ENCODE measurements at regions not wholly inside any gene's neighbourhood (a gene's known extent, or its start where the extent isn't known, plus 50 kb on each side); places are given as distances from the start of the nearest gene placed in this dataset.

DNA sequence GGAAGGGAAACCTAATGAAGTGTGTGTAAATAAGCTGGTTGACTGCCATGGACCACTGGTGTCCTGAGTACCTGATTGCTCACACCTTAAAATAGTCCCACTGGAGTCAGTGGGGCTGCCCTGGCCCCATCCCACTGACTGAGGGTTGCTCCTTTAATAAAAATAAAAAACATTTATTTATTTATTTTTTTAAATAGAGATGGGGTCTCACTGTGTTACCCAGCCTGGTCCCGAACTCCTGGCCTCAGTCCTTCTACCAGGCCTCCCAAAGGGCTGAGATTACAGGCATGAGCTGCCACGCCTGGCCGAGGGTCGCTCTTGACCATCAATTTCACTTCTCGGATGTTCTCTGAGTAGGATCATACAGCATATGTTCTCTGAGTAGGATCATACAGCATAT lies 394.2 kb upstream of the IRX2 start:
- TF ChIP-seq, protein P1, sequence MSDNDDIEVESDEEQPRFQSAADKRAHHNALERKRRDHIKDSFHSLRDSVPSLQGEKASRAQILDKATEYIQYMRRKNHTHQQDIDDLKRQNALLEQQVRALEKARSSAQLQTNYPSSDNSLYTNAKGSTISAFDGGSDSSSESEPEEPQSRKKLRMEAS (IDR thresholded peaks at IDR 0.05; ENCODE audit: low read depth, low read length): no peak
- TF ChIP-seq TBL1XR1 (IDR thresholded peaks at IDR 0.05; ENCODE audit: low read depth, low read length) (no peak), SRF (IDR thresholded peaks at IDR 0.05; ENCODE audit: low read depth in 2 of 2, low read length in 2 of 2) (no peak), ZNF274 (IDR thresholded peaks at IDR 0.05; ENCODE audit: insufficient read depth, insufficient read length) (no peak), NR2C1 (IDR thresholded peaks at IDR 0.05) (no peak), EZH2 (IDR thresholded peaks at IDR 0.05; ENCODE audit: borderline replicate concordance, control insufficient read depth, low read depth, low read length) (no peak), PAX8 (IDR thresholded peaks at IDR 0.05) (no peak), EP300 (IDR thresholded peaks at IDR 0.05; ENCODE audit: borderline replicate concordance in 1 of 2, control insufficient read depth in 1 of 2, low read depth in 2 of 2, low read length in 2 of 2) (no peak), SP1 (IDR thresholded peaks at IDR 0.05; ENCODE audit: low read depth, low read length) (no peak), POLR2A (IDR thresholded peaks at IDR 0.05; ENCODE audit: low read depth, low read length) (no peak), BHLHE40 (IDR thresholded peaks at IDR 0.05; ENCODE audit: borderline replicate concordance in 1 of 2, low read depth in 2 of 2, low read length in 1 of 2) (no peak)
- TF ChIP-seq, protein P2, sequence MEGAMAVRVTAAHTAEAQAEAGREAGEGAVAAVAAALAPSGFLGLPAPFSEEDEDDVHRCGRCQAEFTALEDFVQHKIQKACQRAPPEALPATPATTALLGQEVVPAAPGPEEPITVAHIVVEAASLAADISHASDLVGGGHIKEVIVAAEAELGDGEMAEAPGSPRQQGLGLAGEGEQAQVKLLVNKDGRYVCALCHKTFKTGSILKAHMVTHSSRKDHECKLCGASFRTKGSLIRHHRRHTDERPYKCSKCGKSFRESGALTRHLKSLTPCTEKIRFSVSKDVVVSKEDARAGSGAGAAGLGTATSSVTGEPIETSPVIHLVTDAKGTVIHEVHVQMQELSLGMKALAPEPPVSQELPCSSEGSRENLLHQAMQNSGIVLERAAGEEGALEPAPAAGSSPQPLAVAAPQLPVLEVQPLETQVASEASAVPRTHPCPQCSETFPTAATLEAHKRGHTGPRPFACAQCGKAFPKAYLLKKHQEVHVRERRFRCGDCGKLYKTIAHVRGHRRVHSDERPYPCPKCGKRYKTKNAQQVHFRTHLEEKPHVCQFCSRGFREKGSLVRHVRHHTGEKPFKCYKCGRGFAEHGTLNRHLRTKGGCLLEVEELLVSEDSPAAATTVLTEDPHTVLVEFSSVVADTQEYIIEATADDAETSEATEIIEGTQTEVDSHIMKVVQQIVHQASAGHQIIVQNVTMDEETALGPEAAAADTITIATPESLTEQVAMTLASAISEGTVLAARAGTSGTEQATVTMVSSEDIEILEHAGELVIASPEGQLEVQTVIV (IDR thresholded peaks at IDR 0.05; ENCODE audit: borderline replicate concordance, partially characterized antibody): no peak
- TF ChIP-seq, protein P3, sequence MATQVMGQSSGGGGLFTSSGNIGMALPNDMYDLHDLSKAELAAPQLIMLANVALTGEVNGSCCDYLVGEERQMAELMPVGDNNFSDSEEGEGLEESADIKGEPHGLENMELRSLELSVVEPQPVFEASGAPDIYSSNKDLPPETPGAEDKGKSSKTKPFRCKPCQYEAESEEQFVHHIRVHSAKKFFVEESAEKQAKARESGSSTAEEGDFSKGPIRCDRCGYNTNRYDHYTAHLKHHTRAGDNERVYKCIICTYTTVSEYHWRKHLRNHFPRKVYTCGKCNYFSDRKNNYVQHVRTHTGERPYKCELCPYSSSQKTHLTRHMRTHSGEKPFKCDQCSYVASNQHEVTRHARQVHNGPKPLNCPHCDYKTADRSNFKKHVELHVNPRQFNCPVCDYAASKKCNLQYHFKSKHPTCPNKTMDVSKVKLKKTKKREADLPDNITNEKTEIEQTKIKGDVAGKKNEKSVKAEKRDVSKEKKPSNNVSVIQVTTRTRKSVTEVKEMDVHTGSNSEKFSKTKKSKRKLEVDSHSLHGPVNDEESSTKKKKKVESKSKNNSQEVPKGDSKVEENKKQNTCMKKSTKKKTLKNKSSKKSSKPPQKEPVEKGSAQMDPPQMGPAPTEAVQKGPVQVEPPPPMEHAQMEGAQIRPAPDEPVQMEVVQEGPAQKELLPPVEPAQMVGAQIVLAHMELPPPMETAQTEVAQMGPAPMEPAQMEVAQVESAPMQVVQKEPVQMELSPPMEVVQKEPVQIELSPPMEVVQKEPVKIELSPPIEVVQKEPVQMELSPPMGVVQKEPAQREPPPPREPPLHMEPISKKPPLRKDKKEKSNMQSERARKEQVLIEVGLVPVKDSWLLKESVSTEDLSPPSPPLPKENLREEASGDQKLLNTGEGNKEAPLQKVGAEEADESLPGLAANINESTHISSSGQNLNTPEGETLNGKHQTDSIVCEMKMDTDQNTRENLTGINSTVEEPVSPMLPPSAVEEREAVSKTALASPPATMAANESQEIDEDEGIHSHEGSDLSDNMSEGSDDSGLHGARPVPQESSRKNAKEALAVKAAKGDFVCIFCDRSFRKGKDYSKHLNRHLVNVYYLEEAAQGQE (IDR thresholded peaks at IDR 0.05; ENCODE audit: low read depth, low read length): no peak
- TF ChIP-seq, protein P4, sequence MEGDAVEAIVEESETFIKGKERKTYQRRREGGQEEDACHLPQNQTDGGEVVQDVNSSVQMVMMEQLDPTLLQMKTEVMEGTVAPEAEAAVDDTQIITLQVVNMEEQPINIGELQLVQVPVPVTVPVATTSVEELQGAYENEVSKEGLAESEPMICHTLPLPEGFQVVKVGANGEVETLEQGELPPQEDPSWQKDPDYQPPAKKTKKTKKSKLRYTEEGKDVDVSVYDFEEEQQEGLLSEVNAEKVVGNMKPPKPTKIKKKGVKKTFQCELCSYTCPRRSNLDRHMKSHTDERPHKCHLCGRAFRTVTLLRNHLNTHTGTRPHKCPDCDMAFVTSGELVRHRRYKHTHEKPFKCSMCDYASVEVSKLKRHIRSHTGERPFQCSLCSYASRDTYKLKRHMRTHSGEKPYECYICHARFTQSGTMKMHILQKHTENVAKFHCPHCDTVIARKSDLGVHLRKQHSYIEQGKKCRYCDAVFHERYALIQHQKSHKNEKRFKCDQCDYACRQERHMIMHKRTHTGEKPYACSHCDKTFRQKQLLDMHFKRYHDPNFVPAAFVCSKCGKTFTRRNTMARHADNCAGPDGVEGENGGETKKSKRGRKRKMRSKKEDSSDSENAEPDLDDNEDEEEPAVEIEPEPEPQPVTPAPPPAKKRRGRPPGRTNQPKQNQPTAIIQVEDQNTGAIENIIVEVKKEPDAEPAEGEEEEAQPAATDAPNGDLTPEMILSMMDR (IDR thresholded peaks at IDR 0.05 in 2 of 3, conservative IDR thresholded peaks at IDR 0.05 in 1 of 3; ENCODE audit: control insufficient read depth in 2 of 3, extremely low read depth in 1 of 3, insufficient read depth in 1 of 3, low read depth in 3 of 3, low read length in 3 of 3): no peak
